GM10266 (cell line): ENCODE measurements at regions not wholly inside any gene's neighbourhood (a gene's known extent, or its start where the extent isn't known, plus 50 kb on each side); places are given as distances from the start of the nearest gene placed in this dataset.

Experiments used
- DNase-seq: peaks from one replicate; pipeline ENCODE4 v3.0.0; 2012; ENCODE audit errors: extremely low spot score
- CTCF ChIP-seq: IDR thresholded peaks from 2 replicates; pipeline ENCODE4 v1.5.1; 2012; ENCODE audit warnings: mild to moderate bottlenecking, low read depth; ENCODE audit not compliant: control insufficient read depth, insufficient read depth; ENCODE audit errors: missing control alignments

- no peak for TF ChIP-seq CTCF
- no peak for DNase-seq
These were observed 120.4 kb downstream of the LIPG start for GRCh38 chr18:49682173-49682802.

- TF ChIP-seq CTCF = no peak
- DNase-seq = no peak
These were observed 119.5 kb downstream of the LIPG start for GRCh38 chr18:49681387-49681786.

- TF ChIP-seq CTCF = no peak
- no peak for DNase-seq
These were observed 116.6 kb downstream of the LIPG start for GRCh38 chr18:49678440-49678839.

GRCh38 chr18:49677762-49678413, 116.0 kb downstream of the LIPG start:
- DNase-seq = no peak
- no peak for TF ChIP-seq CTCF

- no peak for DNase-seq
- no peak for TF ChIP-seq CTCF
These were observed 115.2 kb downstream of the LIPG start for GRCh38 chr18:49677081-49677480.

GRCh38 chr18:49673281-49673680, 111.4 kb downstream of the LIPG start:
- no peak for DNase-seq

More at GRCh38 chr18:49673281-49673680, 111.4 kb downstream of the LIPG start:
- no peak for TF ChIP-seq CTCF
